ENCODE measurements at regions not wholly inside any gene's neighbourhood (a gene's known extent, or its start where the extent isn't known, plus 50 kb on each side); places are given as distances from the start of the nearest gene placed in this dataset.

GRCh38 chr14:66092206-66092605, 394.0 kb upstream of the CCDC196 start:
- no peaks in the 10 kb centered on the region for H3K4me1 ChIP-seq
- no peaks in the 10 kb centered on the region for H3K36me3 ChIP-seq
- DNase-seq, result no peak
- TF ChIP-seq CTCF (IDR thresholded peaks at IDR 0.05 in 8 of 11, conservative IDR thresholded peaks at IDR 0.05 in 3 of 11) (no peak), POLR2AphosphoS5 (IDR thresholded peaks at IDR 0.05) (no peak), POLR2A (IDR thresholded peaks at IDR 0.05) (no peak)
- no peak overlapping the region for H3K27ac ChIP-seq
- intact Hi-C loops (cut with DNase I; ENCODE audit: low total_unique reads), result no loop called here
- no peak overlapping the region for H3K4me3 ChIP-seq
- 84 to 100% (median 89%) methylated on average over 1 of the region's 1 CpG for WGBS, 5 donors
- peaks cover 0 to 13% (median 0%) of the 10 kb centered on the region in 7 donors for H3K27me3 ChIP-seq (replicated peaks in 1 of 7)
- no peaks in the 10 kb centered on the region for H3K9me3 ChIP-seq

GRCh38 chr14:66092748-66093147, 393.4 kb upstream of the CCDC196 start:
- Histone ChIP-seq H3K36me3 (no peaks in the 10 kb centered on the region), H3K4me3 (no peak overlapping the region), H3K9me3 (no peaks in the 10 kb centered on the region), H3K27me3 (replicated peaks in 1 of 7) (peaks cover 0 to 13% (median 0%) of the 10 kb centered on the region in 7 donors), H3K4me1 (no peaks in the 10 kb centered on the region), H3K27ac (no peak overlapping the region)
- 86 to 96% (median 95%) methylated on average over 12 of the region's 12 CpGs for WGBS, 5 donors
- intact Hi-C loops (cut with DNase I; ENCODE audit: low total_unique reads), result no loop called here
- DNase-seq, result no peak
- TF ChIP-seq POLR2AphosphoS5 (IDR thresholded peaks at IDR 0.05), result no peak
- no peak for TF ChIP-seq CTCF (IDR thresholded peaks at IDR 0.05 in 8 of 11, conservative IDR thresholded peaks at IDR 0.05 in 3 of 11)
- no peak for TF ChIP-seq POLR2A (IDR thresholded peaks at IDR 0.05)

- Histone ChIP-seq H3K4me3 (no peak overlapping the region), H3K36me3 (no peaks in the 10 kb centered on the region), H3K27me3 (replicated peaks in 1 of 7) (peaks cover 0 to 13% (median 0%) of the 10 kb centered on the region in 7 donors), H3K4me1 (no peaks in the 10 kb centered on the region), H3K27ac (no peak overlapping the region), H3K9me3 (no peaks in the 10 kb centered on the region)
- intact Hi-C loops (cut with DNase I; ENCODE audit: low total_unique reads), result no loop called here
- 93 to 97% (median 93%) methylated on average over 17 to 38 of the region's 38 CpGs for WGBS, 5 donors
- no peak for DNase-seq
- TF ChIP-seq POLR2AphosphoS5 (IDR thresholded peaks at IDR 0.05), result no peak
Observed at GRCh38 chr14:66094001-66094727, 392.0 kb upstream of the CCDC196 start.

GRCh38 chr14:66099451-66099850, 386.7 kb upstream of the CCDC196 start:
- 60 to 96% (median 92%) methylated on average over 1 to 4 of the region's 4 CpGs for WGBS, 5 donors
- Histone ChIP-seq H3K27ac (no peak overlapping the region), H3K9me3 (no peaks in the 10 kb centered on the region), H3K4me1 (no peaks in the 10 kb centered on the region), H3K36me3 (no peaks in the 10 kb centered on the region), H3K27me3 (replicated peaks in 1 of 7) (peaks cover 0 to 3% (median 0%) of the 10 kb centered on the region in 7 donors), H3K4me3 (no peak overlapping the region)
- TF ChIP-seq CTCF (IDR thresholded peaks at IDR 0.05 in 8 of 11, conservative IDR thresholded peaks at IDR 0.05 in 3 of 11) (no peak), POLR2AphosphoS5 (IDR thresholded peaks at IDR 0.05) (no peak), POLR2A (IDR thresholded peaks at IDR 0.05) (no peak)
- DNase-seq, result no peak
- intact Hi-C loops (cut with DNase I; ENCODE audit: low total_unique reads), result no loop called here
